GM19455 (cell line): ENCODE measurements at regions not wholly inside any gene's neighbourhood (a gene's known extent, or its start where the extent isn't known, plus 50 kb on each side); places are given as distances from the start of the nearest gene placed in this dataset.
"Not testable (repeated sequence)": the region's sequence is repeated elsewhere in the genome, so short reads cannot be mapped to it uniquely, and the experiment has no call there.

Experiments used
- ATAC-seq: cut with Tn5 transposase; IDR thresholded peaks from one replicate; pipeline ENCODE4 v1.9.1; 2021; ENCODE audit not compliant: unreplicated experiment

- ATAC-seq: no peak
Measured at GRCh38 chr6:135703007-135703406, 148.5 kb upstream of the PDE7B start.

GRCh38 chr6:135703621-135704020, 147.9 kb upstream of the PDE7B start:
- ATAC-seq: peak; percentile 62

- ATAC-seq: no peak
Measured at GRCh38 chr6:135707426-135707825, 144.1 kb upstream of the PDE7B start.

- ATAC-seq: no peak
Measured at GRCh38 chr6:135710042-135710441, 141.5 kb upstream of the PDE7B start.

GRCh38 chr6:135722190-135722589, 129.3 kb upstream of the PDE7B start:
- ATAC-seq: no peak

GRCh38 chr6:135722679-135723078, 128.8 kb upstream of the PDE7B start:
- ATAC-seq: no peak

- no peak for ATAC-seq
Measured at GRCh38 chr6:135728589-135728988, 122.9 kb upstream of the PDE7B start.

GRCh38 chr6:135731116-135731515, 120.4 kb upstream of the PDE7B start:
- ATAC-seq: no peak

- ATAC-seq: not testable (repeated sequence)
Measured at GRCh38 chr6:135736351-135736750, 115.2 kb upstream of the PDE7B start.

GRCh38 chr6:135738636-135739035, 112.9 kb upstream of the PDE7B start:
- no peak for ATAC-seq

GRCh38 chr6:135739288-135739687, 112.2 kb upstream of the PDE7B start:
- no peak for ATAC-seq

- no peak for ATAC-seq
Measured at GRCh38 chr6:135740580-135740979, 110.9 kb upstream of the PDE7B start.

- ATAC-seq: no peak
Measured at GRCh38 chr6:135743476-135743875, 108.0 kb upstream of the PDE7B start.

- ATAC-seq: no peak
Measured at GRCh38 chr6:135748189-135748588, 103.3 kb upstream of the PDE7B start.

GRCh38 chr6:135750081-135750480, 101.4 kb upstream of the PDE7B start:
- no peak for ATAC-seq

- ATAC-seq: no peak
Measured at GRCh38 chr6:135753196-135753595, 98.3 kb upstream of the PDE7B start.

GRCh38 chr6:135759831-135760230, 91.7 kb upstream of the PDE7B start:
- no peak for ATAC-seq

GRCh38 chr6:135774006-135774405, 77.5 kb upstream of the PDE7B start:
- no peak for ATAC-seq

- ATAC-seq: no peak
Measured at GRCh38 chr6:135779213-135779612, 72.3 kb upstream of the PDE7B start.

GRCh38 chr6:135780326-135780725, 71.2 kb upstream of the PDE7B start:
- no peak for ATAC-seq

- no peak for ATAC-seq
Measured at GRCh38 chr6:135782546-135782945, 69.0 kb upstream of the PDE7B start.

GRCh38 chr6:135784507-135784906, 67.0 kb upstream of the PDE7B start:
- ATAC-seq: no peak

GRCh38 chr6:135789375-135790050, 62.0 kb upstream of the PDE7B start:
- ATAC-seq: no peak
